ENCODE measurements at regions not wholly inside any gene's neighbourhood (a gene's known extent, or its start where the extent isn't known, plus 50 kb on each side); places are given as distances from the start of the nearest gene placed in this dataset.

- FAIRE-seq (no peak), DNase-seq (no peak)
- H3K9ac ChIP-seq (ENCODE audit: low read length in 3 of 3) = no peak overlapping the region
- H3K4me1 ChIP-seq (ENCODE audit: control insufficient read depth in 2 of 3, insufficient read depth in 2 of 3, low read depth in 1 of 3, low read length in 3 of 3) = no peaks in the 10 kb centered on the region
- no peak overlapping the region for H3K4me3 ChIP-seq (ENCODE audit: low read length in 3 of 3)
- no peaks in the 10 kb centered on the region for H3K36me3 ChIP-seq (ENCODE audit: control insufficient read depth in 2 of 3, insufficient read depth in 3 of 3, low read length in 3 of 3)
- intact Hi-C loops (cut with DNase I) = no loop called here
- H3K27me3 ChIP-seq (ENCODE audit: control insufficient read depth, insufficient read depth, low read length) = no peaks in the 10 kb centered on the region
- no peak for TF ChIP-seq CTCF (IDR thresholded peaks at IDR 0.05; ENCODE audit: borderline replicate concordance, extremely low read depth, insufficient read depth)
- H3K9me3 ChIP-seq (ENCODE audit: control insufficient read depth in 2 of 3, insufficient read depth in 1 of 3, low read length in 3 of 3) = no peaks in the 10 kb centered on the region
- H3K27ac ChIP-seq (ENCODE audit: low read depth in 2 of 2, low read length in 2 of 2) = no peak overlapping the region
These were observed 454.3 kb upstream of the LMO3 start for GRCh38 chr12:17060260-17060659.

- intact Hi-C loops (cut with DNase I) = no loop called here
These were observed 450.6 kb upstream of the LMO3 start for GRCh38 chr12:17056546-17056945.

GRCh38 chr12:17038923-17039322 is 433.0 kb upstream of the LMO3 start:
- Histone ChIP-seq H3K27ac (ENCODE audit: low read depth in 2 of 2, low read length in 2 of 2) (no peak overlapping the region), H3K36me3 (ENCODE audit: control insufficient read depth in 2 of 3, insufficient read depth in 3 of 3, low read length in 3 of 3) (no peaks in the 10 kb centered on the region), H3K4me3 (ENCODE audit: low read length in 3 of 3) (no peak overlapping the region), H3K27me3 (ENCODE audit: control insufficient read depth, insufficient read depth, low read length) (no peaks in the 10 kb centered on the region), H3K9ac (ENCODE audit: low read length in 3 of 3) (no peak overlapping the region), H3K9me3 (ENCODE audit: control insufficient read depth in 2 of 3, insufficient read depth in 1 of 3, low read length in 3 of 3) (no peaks in the 10 kb centered on the region), H3K4me1 (ENCODE audit: control insufficient read depth in 2 of 3, insufficient read depth in 2 of 3, low read depth in 1 of 3, low read length in 3 of 3) (no peaks in the 10 kb centered on the region)
- FAIRE-seq (no peak), DNase-seq (no peak)
- no peak for TF ChIP-seq CTCF (IDR thresholded peaks at IDR 0.05; ENCODE audit: borderline replicate concordance, extremely low read depth, insufficient read depth)
- intact Hi-C loops (cut with DNase I) = no loop called here

More at GRCh38 chr12:17056546-17056945, 450.6 kb upstream of the LMO3 start:
- H3K27ac ChIP-seq (ENCODE audit: low read depth in 2 of 2, low read length in 2 of 2) = no peak overlapping the region
- no peaks in the 10 kb centered on the region for H3K9me3 ChIP-seq (ENCODE audit: control insufficient read depth in 2 of 3, insufficient read depth in 1 of 3, low read length in 3 of 3)
- DNase-seq = no peak
- H3K27me3 ChIP-seq (ENCODE audit: control insufficient read depth, insufficient read depth, low read length) = no peaks in the 10 kb centered on the region
- no peak for TF ChIP-seq CTCF (IDR thresholded peaks at IDR 0.05; ENCODE audit: borderline replicate concordance, extremely low read depth, insufficient read depth)
- H3K4me3 ChIP-seq (ENCODE audit: low read length in 3 of 3) = no peak overlapping the region
- H3K36me3 ChIP-seq (ENCODE audit: control insufficient read depth in 2 of 3, insufficient read depth in 3 of 3, low read length in 3 of 3) = no peaks in the 10 kb centered on the region
- no peaks in the 10 kb centered on the region for H3K4me1 ChIP-seq (ENCODE audit: control insufficient read depth in 2 of 3, insufficient read depth in 2 of 3, low read depth in 1 of 3, low read length in 3 of 3)
- H3K9ac ChIP-seq (ENCODE audit: low read length in 3 of 3) = no peak overlapping the region
- FAIRE-seq = no peak

- no peaks in the 10 kb centered on the region for H3K4me1 ChIP-seq (ENCODE audit: control insufficient read depth in 2 of 3, insufficient read depth in 2 of 3, low read depth in 1 of 3, low read length in 3 of 3)
- no peak for TF ChIP-seq CTCF (IDR thresholded peaks at IDR 0.05; ENCODE audit: borderline replicate concordance, extremely low read depth, insufficient read depth)
- H3K9ac ChIP-seq (ENCODE audit: low read length in 3 of 3) = no peak overlapping the region
- DNase-seq = no peak
- intact Hi-C loops (cut with DNase I) = no loop called here
- H3K27me3 ChIP-seq (ENCODE audit: control insufficient read depth, insufficient read depth, low read length) = no peaks in the 10 kb centered on the region
- no peak overlapping the region for H3K27ac ChIP-seq (ENCODE audit: low read depth in 2 of 2, low read length in 2 of 2)
- no peak overlapping the region for H3K4me3 ChIP-seq (ENCODE audit: low read length in 3 of 3)
- FAIRE-seq = no peak
- H3K36me3 ChIP-seq (ENCODE audit: control insufficient read depth in 2 of 3, insufficient read depth in 3 of 3, low read length in 3 of 3) = no peaks in the 10 kb centered on the region
- H3K9me3 ChIP-seq (ENCODE audit: control insufficient read depth in 2 of 3, insufficient read depth in 1 of 3, low read length in 3 of 3) = no peaks in the 10 kb centered on the region
These were observed 429.4 kb upstream of the LMO3 start for GRCh38 chr12:17035372-17035771.

All from kidney (tissue), 13 donors.